ENCODE measurements at regions not wholly inside any gene's neighbourhood (a gene's known extent, or its start where the extent isn't known, plus 50 kb on each side); places are given as distances from the start of the nearest gene placed in this dataset.

GRCh38 chr2:121000804-121001203, 265.1 kb downstream of the GLI2 start:
- DNase-seq: no peak

GRCh38 chr2:121001641-121002040, 266.0 kb downstream of the GLI2 start:
- DNase-seq: no peak

- DNase-seq: no peak
Measured at GRCh38 chr2:121002597-121002996, 266.9 kb downstream of the GLI2 start.

DNA sequence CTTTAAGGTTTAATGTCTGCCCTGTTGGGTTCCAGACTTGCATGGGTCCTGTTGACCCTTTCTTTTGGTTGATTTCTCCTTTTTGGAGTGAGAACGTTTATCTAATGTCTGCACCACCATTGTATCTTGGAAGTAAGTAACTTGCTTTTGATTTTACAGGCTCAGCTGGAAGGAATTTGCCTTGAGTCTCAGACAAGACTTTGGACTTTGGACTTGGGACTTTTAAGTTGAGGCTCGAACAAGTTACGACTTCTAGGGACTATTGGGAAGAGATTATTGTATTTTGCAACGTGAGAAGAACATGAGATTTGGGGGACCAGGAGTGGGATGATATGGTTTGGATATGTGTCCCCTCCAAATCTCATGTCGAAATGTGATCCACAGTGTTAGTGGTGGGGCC, 267.7 kb downstream of the GLI2 start:
- no peak for DNase-seq

DNA sequence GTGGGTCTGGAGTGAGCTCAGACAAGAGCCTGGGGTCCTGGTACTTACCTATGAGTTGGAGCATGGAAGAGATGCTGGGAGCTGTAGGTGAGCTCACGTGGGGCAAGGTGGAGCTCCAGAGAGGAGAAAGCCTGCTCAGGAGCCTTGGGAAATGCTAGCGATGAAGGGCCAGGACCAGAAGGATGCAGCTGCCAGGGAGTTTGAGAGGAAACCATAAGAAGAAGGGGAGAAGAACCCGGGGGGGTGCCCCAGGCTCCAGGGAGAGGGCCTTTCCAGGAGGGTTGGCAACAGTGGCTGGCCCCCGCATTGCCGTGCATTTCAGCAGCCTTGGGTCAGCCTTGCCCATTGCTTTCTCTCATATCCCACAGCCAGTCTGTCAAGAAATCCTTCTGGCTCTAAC, 268.7 kb downstream of the GLI2 start:
- DNase-seq: no peak

DNA sequence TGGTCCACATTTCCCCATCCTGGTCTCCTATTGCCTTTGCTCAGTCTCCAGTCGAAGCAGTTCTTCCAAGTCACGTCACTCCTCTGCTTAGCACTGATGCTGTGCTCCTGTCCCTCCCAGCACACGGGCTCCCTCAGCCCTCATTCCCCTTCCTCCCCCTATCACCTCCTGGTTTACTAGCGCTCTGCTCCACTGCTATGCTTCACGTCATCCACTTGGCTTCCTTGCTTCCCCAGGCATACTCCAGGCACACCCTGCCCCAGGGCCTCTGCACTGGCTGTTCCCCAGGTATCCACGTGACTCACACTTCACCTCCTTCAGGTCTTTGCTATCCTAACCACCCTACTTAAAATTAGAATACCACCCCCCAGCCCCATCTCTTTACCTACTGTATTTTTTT, 269.3 kb downstream of the GLI2 start:
- DNase-seq: no peak

DNA sequence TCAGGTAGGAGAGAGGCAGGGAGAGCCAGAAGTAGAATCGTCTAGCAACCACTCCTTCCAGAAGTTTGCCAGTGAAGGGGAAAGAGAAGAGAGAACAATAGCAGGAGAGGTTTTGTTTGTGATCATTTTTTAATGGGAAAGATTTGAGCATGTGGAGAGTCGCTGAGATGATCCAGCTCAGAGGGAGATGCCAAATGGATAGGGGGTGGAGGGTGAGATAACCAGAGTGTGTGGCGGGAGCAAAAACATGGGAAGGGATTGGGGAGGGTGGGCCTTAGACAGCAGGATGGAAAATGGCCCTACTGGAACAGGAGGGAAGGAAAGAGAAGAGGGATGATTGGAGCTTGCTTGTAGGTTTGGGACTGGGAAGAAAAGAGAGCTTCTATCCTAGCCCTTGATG, 269.8 kb downstream of the GLI2 start:
- DNase-seq: no peak

DNA sequence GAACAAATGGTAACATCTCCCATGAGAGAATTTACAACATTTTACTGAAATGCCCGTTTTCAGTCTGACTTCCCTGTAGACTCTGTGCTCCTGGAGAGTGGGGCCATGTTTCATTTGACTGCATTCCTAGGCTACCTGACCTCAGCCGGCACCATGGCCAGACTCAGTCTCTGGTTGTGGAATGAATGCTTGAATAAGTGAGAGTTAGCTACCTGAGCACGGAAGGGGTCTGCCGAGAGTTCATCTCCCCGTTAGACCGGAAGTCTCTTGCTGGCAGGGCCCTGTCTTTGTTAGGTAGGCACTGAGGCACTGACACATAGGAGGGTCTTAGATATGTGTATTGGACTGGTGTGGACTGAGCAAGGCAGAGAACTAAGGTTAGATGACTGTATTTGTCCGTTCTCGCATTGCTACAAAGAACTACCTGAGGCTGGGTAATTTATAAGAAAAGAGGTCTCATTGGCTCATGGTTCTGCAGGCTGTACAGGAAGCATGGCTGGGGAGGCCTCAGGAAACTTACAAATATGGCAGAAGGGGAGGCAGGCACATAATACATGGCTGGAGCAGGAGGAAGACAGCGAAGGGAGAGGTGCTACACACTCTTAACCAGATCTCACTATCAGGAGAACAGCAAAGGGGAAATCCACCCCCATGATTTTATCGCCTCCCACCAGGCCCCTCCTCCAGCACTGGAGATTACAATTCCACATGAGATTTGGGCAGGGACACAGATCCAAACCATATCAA, 271.2 kb downstream of the GLI2 start:
- DNase-seq: no peak

DNA sequence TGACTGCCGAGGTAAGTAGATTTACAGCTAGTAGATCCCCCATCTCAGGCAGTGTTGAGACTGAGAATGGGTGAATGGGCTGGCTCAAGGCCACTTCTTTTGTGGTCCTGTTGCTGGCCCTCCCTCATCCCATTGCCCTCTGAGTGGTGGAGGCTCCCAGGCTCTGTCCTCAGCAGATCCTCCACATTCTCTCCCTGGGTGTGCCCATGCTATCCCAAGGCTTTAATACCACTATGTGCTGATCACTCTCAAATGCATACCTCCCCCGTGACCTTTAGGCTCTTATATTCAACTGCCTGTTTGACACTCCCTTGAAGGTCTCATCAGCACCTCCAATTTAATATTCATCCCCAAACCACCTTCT, 271.8 kb downstream of the GLI2 start:
- no peak for DNase-seq

DNA sequence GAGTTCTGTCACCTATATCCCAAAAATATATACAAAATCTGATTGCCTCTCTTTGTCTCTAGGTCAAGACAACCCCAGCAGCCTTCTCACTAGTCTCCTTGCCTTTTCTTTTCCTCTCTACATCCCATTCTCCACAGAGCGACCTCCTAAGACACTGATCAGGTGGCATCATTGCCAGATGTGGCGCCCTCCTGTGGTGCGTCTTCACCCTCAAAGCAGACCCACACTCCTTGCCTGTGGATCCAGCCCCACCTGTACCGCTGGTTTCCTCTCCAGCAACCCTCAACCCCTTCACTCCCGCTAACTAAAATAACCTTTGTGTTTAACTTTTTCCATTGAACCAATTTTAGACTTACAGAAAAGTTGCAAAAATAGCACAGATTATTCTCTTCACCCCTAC, 273.3 kb downstream of the GLI2 start:
- DNase-seq: no peak

DNA sequence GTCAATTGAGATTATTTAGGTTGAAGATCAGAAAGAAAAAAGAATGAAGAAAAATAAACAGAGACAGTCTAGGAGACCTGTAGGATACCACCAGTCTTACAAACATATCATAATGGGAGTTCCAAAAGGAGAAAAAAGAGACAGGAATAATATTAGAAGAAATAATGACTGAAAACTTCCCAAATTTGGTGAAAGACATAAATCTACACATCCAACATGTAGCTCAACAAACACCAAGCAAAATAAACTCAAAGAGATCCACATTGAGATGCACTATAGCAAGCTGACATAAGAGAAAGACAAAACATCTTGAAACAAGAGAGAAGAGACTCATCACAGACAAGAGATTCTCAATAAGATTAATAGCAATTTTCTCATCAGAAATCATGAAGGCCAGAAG, 274.0 kb downstream of the TFCP2L1 start:
- no peak for DNase-seq

GRCh38 chr2:121014876-121015275, 270.1 kb downstream of the TFCP2L1 start:
- DNase-seq: no peak

DNA sequence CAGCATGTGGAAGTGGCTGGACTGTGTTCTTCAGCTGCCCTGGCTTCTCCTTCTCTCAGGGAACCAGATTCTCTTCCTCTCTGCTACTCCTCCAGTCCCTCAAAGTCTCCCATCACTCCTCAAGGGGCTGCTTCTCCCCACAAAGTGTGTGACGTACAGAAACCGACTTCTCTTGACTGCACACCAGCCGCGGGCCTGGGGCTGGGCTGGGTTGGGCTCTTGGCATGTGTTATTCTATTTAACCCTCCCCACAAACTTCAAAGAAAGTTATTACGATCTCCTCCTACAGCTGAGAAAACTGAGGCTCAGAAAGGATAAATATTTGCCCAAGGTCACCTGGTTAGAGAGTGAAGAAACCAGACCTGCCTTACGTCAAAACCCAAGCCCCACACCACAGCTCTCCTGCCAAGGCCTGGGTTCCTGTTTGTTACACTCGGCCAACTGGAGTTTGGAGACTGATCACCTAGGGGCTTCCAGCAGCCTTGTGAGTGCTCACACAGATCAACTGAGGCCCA, 269.0 kb downstream of the TFCP2L1 start:
- no peak for DNase-seq

- DNase-seq: no peak
Measured at GRCh38 chr2:121017396-121017795, 267.6 kb downstream of the TFCP2L1 start.

DNA sequence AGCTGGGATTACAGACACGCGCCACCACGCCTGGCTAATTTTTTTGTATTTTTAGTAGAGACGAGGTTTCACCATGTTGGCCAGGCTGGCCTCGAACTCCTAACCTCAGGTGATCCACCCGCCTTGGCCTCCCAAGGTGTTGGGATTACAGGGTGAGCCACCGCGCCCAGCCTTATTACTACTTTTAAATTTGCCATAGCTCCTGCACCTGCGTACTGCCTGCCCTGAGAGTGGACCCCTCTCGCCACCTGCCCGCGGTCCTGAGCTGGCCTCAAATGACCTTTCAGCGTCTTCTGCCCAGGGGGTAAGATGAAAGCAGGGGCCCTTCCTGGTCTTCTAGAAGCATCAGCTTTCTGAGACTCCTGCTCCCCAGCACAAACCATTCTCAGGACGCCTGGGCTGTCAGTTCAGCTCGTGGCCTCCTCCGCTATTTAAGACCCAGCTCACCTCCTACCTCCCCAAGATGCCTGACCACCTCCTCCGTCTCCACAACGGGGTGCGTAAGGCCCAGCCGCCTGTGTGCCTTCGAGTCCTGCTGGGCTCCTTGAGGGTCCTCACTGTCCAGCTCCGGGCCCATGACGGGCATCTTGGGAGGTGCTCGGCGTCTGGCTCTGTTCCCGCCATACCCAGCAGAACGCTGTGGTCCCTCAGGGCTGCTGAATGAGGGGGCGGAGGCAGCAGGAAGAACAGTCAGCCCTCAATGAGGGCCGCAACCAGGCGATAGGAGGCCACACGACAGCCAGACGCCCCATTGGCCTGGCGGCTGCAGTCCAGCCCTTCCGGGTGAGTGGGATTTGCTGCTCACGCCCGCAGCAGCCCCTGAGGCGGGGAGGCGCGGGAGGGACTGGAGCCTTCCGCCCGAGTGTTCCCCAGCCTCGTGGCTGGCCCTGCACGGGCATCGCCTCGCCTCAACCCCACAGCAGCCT, 266.6 kb downstream of the TFCP2L1 start:
- DNase-seq: no peak

- no peak for DNase-seq
Measured at GRCh38 chr2:121019071-121019470, 265.9 kb downstream of the TFCP2L1 start.

- DNase-seq: no peak
Measured at GRCh38 chr2:121019756-121020155, 265.2 kb downstream of the TFCP2L1 start.

DNA sequence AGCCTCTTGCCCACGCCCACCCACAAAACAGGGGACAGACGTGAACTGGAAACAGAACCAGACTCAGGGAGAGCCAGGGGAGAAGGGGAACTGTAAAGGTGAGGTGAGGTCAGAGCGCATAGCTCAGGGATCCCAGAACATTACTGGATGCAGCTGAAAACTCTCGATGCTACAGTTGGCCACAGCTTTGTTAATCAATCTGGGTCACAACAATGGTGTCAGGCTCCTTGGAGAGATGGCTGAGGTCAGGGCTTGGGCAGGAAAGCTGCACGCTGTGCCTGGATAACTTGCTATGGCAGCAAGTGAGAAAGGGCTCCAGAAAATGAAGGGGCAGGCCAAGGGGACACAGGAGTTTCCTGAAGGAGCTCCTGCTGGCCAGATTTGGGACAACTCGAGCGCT, 263.3 kb downstream of the TFCP2L1 start:
- no peak for DNase-seq

DNA sequence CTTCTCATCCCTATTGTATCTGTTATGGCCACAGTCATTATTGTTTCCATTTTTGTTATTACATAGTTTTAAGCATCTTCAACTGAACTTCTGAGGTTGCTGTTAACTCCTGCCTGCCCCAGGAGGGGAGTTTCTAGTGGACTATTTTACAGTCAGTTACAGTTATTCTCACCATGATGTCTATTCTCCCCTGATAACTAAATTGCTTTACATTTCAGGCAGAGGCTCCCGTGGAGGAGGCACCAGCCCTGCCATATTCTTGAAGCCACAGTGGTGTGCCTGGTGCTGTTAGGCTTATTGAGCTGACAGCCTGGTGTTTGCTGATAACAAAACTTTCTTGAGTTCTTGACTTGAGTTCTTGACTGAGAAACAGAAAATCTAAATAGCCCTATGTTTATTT, 256.4 kb downstream of the TFCP2L1 start:
- no peak for DNase-seq

DNA sequence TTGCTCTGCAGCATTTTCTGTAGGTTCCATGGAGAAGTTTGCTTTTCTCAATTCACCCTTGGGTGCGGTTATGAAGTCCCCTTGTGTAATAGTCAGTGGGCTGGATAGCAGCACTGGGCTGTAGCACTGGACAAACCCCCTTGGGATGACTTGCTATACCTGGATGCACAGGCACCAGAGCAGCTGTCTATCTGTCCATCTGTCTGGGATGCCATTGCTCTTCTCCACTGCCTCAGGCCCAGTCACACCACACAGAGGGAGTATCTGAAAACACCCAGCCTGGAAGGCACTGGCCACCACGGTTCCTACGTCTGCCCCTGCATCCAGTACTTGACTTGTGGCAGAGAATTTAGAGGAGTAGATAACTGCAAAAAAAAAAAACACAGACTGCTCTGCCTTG, 254.5 kb downstream of the TFCP2L1 start:
- no peak for DNase-seq

GRCh38 chr2:121031568-121032340, 253.2 kb downstream of the TFCP2L1 start:
- no peak for DNase-seq

DNA sequence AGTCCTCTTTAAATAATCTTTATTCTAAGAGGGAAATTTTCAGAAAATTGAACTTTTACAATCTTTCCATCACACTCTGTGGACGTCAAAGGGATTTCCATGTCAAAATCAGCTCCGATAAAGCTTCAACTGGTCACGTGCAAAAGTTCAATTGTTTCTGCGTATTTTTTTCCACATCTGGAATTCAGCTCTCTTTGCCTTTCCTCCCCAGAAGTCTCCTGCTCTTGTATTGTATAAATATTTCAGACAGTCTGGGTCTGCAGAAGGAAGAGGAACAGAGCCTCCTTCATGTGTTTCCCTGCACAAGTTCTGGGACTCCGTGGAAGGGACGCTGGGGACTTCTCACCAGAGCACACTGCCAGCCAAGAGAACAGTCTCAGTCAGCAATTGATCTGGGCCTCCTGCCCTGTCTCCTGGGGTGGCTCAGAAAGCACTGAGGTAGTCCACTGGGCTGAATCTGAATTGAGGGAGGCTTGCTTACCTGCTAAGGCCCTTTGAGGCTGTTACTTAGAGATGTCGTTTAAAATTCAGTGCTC, 251.5 kb downstream of the TFCP2L1 start:
- DNase-seq: no peak

DNA sequence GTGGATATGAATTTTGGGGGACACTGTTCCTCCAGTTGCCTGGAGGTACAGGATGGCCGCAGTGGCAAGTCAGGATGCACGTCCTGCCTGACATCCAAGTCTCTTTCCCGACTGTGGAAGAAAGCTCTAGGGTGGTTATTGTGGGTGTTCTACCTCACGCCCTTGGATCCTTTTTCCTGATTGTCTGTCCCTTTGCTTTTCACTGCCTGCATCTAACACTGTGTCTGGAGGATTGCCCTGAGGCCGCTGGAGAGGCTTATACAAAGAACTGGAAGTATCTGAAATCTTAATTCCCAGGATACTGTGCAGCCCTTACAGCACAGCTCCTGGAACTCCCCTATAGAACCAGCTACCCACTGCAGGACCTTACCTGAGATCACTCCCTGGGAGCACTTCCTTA, 250.5 kb downstream of the TFCP2L1 start:
- no peak for DNase-seq

Data from T-helper 2 cell (primary cell).